ENCODE measurements at regions not wholly inside any gene's neighbourhood (a gene's known extent, or its start where the extent isn't known, plus 50 kb on each side); places are given as distances from the start of the nearest gene placed in this dataset.
"Not testable (repeated sequence)": the region's sequence is repeated elsewhere in the genome, so short reads cannot be mapped to it uniquely, and the experiment has no call there.

DNA sequence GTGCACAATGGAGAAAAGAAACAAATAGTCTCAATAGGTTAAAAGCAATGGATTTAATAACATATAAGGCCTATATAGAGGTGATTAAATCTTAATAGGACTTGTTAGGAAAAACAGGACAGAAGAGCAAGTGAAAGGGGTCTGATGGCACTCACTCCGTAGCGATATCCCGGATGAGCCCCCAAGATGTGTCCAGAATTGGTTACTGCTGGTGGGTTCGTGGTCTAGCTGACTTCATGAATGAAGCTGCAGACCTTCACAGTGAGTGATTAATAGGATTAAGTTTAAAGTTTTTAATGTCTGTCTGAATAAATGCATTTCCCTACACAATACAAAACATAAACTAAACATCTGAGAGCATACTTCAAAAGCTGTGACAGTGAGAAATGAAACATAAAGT lies 110.4 kb upstream of the FAM174A start:
- POLR2A ChIA-PET = no interaction called here
- no peak overlapping the region for H3K4me3 Mint-ChIP-seq
- no peaks in the 10 kb centered on the region for H3K4me1 Mint-ChIP-seq (ENCODE audit: low read depth)
- H3K27me3 Mint-ChIP-seq (ENCODE audit: low read depth) = no peaks in the 10 kb centered on the region
- CTCF ChIA-PET = no interaction called here
- DNase-seq (no peak), ATAC-seq (no peak)
- no peak overlapping the region for H3K27ac Mint-ChIP-seq
- H3K36me3 Mint-ChIP-seq (ENCODE audit: low read depth) = no peaks in the 10 kb centered on the region
- peaks cover 6% of the 10 kb centered on the region for H3K9me3 Mint-ChIP-seq (ENCODE audit: insufficient read depth)

DNA sequence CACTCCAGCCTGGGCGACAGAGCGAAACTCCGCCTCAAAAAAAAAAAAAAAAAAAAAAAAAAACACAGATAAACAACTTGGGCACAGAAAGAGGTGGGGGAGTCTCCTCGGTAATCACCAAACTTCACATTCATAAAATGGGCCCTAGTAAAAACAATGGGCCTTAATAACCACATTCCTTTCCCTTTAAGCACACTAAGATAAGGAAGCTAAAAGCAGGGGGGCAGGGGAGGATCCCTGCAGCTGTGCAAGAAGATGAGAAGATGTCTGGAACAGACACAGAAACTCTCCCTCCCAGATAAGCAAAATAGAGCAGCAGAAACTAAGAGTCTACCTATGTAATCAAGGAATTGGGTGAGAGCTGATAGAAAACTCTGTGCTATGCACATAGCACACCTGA lies 111.2 kb upstream of the FAM174A start:
- Mint-ChIP-seq H3K36me3 (ENCODE audit: low read depth) (no peaks in the 10 kb centered on the region), H3K27ac (no peak overlapping the region), H3K9me3 (ENCODE audit: insufficient read depth) (peaks cover 6% of the 10 kb centered on the region), H3K27me3 (ENCODE audit: low read depth) (no peaks in the 10 kb centered on the region), H3K4me1 (ENCODE audit: low read depth) (no peaks in the 10 kb centered on the region), H3K4me3 (no peak overlapping the region)
- DNase-seq (no peak), ATAC-seq (no peak)
- ChIA-PET CTCF (no interaction called here), POLR2A (no interaction called here)

DNA sequence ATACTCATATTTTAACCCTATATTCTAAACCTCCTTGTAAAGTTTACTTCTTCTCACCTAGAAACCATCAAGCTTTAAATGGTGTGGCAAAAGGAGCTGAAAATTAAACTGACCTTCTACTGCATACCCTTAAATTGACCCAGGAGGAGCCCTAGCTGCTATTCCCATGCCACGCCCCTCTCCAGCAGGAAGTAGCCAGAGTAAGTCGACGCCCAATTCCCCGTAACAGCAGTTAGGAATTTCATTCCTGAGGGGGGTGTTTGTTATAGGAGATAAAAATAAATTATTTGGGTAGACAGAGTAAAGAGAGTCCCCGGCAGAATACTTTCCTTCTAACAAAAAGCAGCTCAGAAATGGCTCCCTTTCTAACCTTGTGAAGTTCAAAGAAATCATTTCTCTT lies 111.8 kb upstream of the FAM174A start:
- no peak for DNase-seq
- Mint-ChIP-seq H3K4me3 (no peak overlapping the region), H3K27ac (no peak overlapping the region), H3K9me3 (ENCODE audit: insufficient read depth) (peaks cover 6% of the 10 kb centered on the region), H3K27me3 (ENCODE audit: low read depth) (no peaks in the 10 kb centered on the region), H3K36me3 (ENCODE audit: low read depth) (no peaks in the 10 kb centered on the region), H3K4me1 (ENCODE audit: low read depth) (no peaks in the 10 kb centered on the region)
- no peak for ATAC-seq
- ChIA-PET CTCF (no interaction called here), POLR2A (no interaction called here)

DNA sequence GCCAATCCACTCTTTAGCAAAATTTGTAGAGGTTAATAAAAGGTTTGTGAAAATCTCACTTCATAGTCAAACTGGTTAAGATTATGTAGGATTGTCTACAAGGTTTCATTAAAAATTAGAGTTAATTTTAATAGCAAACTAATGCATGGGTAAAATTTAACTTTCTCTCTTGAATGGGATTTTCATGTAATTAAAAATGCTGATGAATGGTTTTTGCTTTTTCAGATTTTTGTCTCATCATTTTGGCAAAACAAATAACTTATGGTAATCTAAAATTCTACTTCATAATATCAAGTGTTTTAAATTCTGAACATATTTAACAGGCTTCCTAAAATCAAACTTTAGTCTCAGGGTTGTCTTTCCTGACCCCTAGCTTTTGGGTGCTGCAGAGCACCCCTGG lies 113.8 kb upstream of the FAM174A start:
- ChIA-PET POLR2A (no interaction called here), CTCF (no interaction called here)
- no peaks in the 10 kb centered on the region for H3K27me3 Mint-ChIP-seq (ENCODE audit: low read depth)
- H3K36me3 Mint-ChIP-seq (ENCODE audit: low read depth) = no peaks in the 10 kb centered on the region
- DNase-seq (no peak), ATAC-seq (no peak)
- H3K9me3 Mint-ChIP-seq (ENCODE audit: insufficient read depth) = peaks cover 6% of the 10 kb centered on the region
- H3K4me3 Mint-ChIP-seq = no peak overlapping the region
- no peak overlapping the region for H3K27ac Mint-ChIP-seq
- no peaks in the 10 kb centered on the region for H3K4me1 Mint-ChIP-seq (ENCODE audit: low read depth)

DNA sequence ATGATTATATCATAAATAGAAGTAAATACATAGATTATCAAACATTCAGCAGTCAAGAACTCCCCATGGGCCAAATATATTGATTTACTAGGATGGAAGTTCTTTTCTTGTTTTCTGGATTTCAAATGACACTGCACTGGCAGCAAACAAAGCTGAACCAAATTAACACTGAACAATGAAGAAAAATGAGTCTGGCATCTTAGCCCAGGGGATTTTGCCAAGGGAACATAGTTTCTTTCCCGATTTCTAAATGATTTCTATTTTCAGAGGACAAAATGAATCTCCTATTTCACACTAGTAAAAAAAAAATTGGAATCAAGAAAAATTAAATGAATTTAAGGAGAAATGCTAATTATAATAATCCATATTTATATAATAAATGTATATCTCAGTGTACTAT lies 116.9 kb upstream of the FAM174A start:
- Mint-ChIP-seq H3K27ac (no peak overlapping the region), H3K4me3 (no peak overlapping the region), H3K4me1 (ENCODE audit: low read depth) (no peaks in the 10 kb centered on the region), H3K36me3 (ENCODE audit: low read depth) (no peaks in the 10 kb centered on the region), H3K9me3 (ENCODE audit: insufficient read depth) (no peaks in the 10 kb centered on the region), H3K27me3 (ENCODE audit: low read depth) (no peaks in the 10 kb centered on the region)
- no peak for DNase-seq
- no peak for ATAC-seq
- ChIA-PET POLR2A (no interaction called here), CTCF (no interaction called here)

DNA sequence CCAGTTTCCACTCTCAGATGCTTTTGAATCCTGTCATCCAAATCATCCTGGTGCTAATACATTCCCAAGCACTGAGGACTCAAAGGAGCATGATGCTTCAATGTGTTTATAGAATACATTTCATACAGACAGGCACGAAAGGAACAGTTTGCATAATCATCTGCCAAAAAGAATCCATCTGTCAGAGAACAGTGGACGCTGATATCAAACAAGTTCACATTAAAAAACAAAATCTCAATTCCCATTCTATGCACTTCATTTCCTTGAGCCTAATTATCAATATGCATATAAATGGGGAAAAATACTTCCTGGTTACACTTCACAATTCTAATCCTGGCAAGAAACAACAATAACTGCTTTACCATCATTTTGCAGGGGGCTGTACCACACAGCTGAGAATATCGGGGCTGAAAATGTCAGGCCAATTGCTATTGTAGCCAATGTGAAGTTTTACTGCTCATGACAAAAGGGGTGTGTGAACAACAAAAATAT lies 125.5 kb upstream of the FAM174A start:
- Mint-ChIP-seq H3K9me3 (ENCODE audit: insufficient read depth) (no peaks in the 10 kb centered on the region), H3K4me1 (ENCODE audit: low read depth) (no peaks in the 10 kb centered on the region), H3K27ac (no peak overlapping the region), H3K36me3 (ENCODE audit: low read depth) (no peaks in the 10 kb centered on the region), H3K27me3 (ENCODE audit: low read depth) (no peaks in the 10 kb centered on the region), H3K4me3 (no peak overlapping the region)
- POLR2A ChIA-PET = no interaction called here
- ATAC-seq (no peak), DNase-seq (no peak)
- CTCF ChIA-PET = no interaction called here

DNA sequence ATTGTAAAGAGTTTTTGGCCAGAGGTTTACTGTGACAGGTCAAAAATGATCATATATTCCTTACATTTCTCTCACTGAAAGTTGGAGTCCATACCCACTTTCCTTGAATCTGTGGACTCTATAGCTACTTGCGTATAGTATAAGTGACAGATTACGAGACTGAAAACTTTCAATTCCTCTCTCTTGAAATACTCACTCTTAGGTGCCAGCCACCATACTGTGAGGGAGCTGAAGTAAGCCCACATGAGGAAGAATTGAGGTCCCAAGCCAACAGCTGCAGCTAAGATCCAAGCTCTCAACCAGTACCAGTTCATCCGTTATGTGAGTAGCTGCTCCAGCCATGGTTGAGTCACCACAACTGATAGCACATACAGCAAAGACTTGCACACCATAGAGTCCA lies 128.1 kb upstream of the FAM174A start:
- Mint-ChIP-seq H3K4me1 (ENCODE audit: low read depth) (no peaks in the 10 kb centered on the region), H3K4me3 (no peak overlapping the region), H3K9me3 (ENCODE audit: insufficient read depth) (no peaks in the 10 kb centered on the region), H3K27ac (no peak overlapping the region), H3K36me3 (ENCODE audit: low read depth) (no peaks in the 10 kb centered on the region), H3K27me3 (ENCODE audit: low read depth) (no peaks in the 10 kb centered on the region)
- ChIA-PET CTCF (no interaction called here), POLR2A (no interaction called here)
- no peak for ATAC-seq
- DNase-seq = no peak

DNA sequence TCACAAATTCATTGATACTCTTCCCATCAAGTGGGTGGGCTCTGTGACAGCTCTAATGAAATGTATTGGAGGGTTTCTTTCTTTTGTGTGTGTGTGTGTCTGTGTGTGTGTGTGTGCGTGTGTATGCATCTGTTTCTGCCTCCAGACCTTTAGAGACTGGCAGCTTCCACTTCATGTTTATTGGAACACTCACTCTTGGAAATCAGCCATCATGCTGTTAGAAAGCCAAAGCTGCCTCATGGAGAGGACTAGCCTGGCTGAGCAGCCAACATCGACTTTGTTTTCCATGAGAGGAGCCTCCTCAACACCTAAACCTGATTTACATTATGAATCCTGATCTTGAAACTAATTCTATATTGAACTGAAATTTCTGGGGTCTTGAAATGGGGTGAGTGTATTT lies 128.5 kb upstream of the FAM174A start:
- Mint-ChIP-seq H3K4me3 (no peak overlapping the region), H3K27ac (no peak overlapping the region), H3K36me3 (ENCODE audit: low read depth) (no peaks in the 10 kb centered on the region), H3K9me3 (ENCODE audit: insufficient read depth) (no peaks in the 10 kb centered on the region), H3K4me1 (ENCODE audit: low read depth) (no peaks in the 10 kb centered on the region), H3K27me3 (ENCODE audit: low read depth) (no peaks in the 10 kb centered on the region)
- CTCF ChIA-PET = no interaction called here
- no peak for ATAC-seq
- no peak for DNase-seq
- POLR2A ChIA-PET = no interaction called here

DNA sequence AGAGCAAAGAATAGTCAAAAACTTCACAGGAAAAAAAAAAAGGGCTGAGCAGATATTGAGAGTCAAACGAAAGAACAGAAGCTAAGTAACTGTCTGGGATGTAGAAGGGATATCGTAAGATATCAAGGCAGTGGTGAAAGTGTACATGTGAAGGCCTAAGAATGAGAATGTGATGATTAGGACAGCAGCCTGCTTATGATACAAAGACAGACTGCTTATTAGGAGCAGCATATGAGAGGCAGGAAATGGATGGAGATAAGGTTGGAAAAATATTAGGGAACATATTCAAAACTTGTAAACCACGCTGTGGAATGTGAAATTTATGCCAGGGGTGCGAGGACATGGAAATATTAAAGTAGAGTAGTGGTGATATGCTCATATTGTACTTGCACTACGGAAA lies 133.1 kb upstream of the FAM174A start:
- Mint-ChIP-seq H3K9me3 (ENCODE audit: insufficient read depth) (no peaks in the 10 kb centered on the region), H3K4me3 (no peak overlapping the region), H3K4me1 (ENCODE audit: low read depth) (no peaks in the 10 kb centered on the region), H3K27ac (no peak overlapping the region), H3K36me3 (ENCODE audit: low read depth) (no peaks in the 10 kb centered on the region), H3K27me3 (ENCODE audit: low read depth) (no peaks in the 10 kb centered on the region)
- no peak for DNase-seq
- ChIA-PET POLR2A (no interaction called here), CTCF (no interaction called here)
- no peak for ATAC-seq

DNA sequence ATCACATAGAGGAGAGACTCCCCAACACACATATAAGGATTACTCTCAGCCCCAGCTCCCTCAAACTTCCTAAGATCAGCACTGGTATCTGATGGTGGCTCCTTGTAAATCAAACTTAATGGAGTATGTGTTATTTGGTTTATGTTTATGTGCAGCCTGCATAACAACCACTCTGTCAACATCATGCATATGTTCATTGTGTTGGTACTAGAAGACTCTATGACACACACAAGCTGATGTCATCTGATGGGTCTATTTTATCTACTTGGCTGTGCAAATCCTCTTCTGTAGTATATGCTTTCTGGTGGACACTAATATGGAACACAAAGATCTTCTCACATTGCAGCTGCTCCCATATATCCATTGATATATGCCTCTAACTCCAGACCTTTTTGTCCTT lies 134.0 kb upstream of the FAM174A start:
- ChIA-PET CTCF (no interaction called here), POLR2A (no interaction called here)
- no peaks in the 10 kb centered on the region for H3K27me3 Mint-ChIP-seq (ENCODE audit: low read depth)
- H3K27ac Mint-ChIP-seq = no peak overlapping the region
- H3K36me3 Mint-ChIP-seq (ENCODE audit: low read depth) = no peaks in the 10 kb centered on the region
- DNase-seq (no peak), ATAC-seq (no peak)
- no peaks in the 10 kb centered on the region for H3K4me1 Mint-ChIP-seq (ENCODE audit: low read depth)
- H3K4me3 Mint-ChIP-seq = no peak overlapping the region
- no peaks in the 10 kb centered on the region for H3K9me3 Mint-ChIP-seq (ENCODE audit: insufficient read depth)

DNA sequence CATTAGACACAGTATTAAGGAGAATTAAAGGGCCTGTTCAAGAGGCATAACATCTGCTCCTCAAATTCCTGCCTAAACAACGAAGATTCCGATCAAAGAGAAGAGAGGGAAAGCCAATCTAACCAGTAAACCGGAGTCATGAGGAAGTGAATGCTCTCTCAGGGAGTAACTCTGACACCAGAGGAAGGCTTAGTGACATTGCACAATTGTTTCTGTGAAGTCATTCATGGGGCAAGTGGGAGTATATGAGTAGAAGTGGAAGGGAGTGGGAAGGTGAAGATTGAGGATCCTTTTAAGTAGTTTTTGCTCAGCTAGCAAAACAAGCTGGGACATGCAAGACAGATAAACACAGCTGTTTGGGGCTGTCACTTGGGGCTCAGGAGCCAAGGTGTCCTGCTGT lies 136.4 kb upstream of the FAM174A start:
- H3K4me3 Mint-ChIP-seq; CTCF ChIA-PET; H3K27ac Mint-ChIP-seq; DNase-seq; ATAC-seq; H3K9me3 Mint-ChIP-seq (ENCODE audit: insufficient read depth); H3K27me3 Mint-ChIP-seq (ENCODE audit: low read depth); H3K4me1 Mint-ChIP-seq (ENCODE audit: low read depth); POLR2A ChIA-PET; H3K36me3 Mint-ChIP-seq (ENCODE audit: low read depth): not testable (repeated sequence)

DNA sequence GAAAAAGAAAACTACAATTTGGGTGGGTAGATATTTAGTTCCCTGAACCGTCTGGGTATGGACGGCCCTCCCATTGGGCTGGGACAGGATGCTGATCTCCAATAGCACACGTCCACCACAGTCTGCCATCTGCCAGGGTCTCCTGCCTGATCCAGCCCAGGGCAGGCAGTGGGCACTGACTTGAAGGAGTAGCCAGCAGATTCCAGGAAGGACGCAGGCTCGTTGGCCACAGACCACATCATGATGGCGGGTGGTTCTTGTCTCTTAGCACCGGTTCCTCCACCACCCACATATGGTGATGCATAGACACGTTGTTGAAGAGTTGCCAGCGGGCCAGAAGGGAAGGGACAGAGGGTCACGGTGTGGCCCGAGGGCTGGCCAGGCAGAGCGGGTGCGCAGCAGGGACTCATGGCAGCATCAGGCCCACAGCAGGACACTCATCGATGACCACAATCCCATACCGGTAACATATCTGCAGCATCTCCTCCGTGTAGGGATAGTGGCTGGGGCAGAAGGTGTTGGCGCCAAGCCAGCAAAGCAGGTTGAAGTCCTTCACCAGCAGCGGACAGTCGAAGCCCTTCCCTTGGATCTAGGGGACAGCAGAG lies 155.8 kb upstream of the FAM174A start:
- H3K27me3 Mint-ChIP-seq (ENCODE audit: low read depth); DNase-seq; H3K9me3 Mint-ChIP-seq (ENCODE audit: insufficient read depth); H3K27ac Mint-ChIP-seq; H3K36me3 Mint-ChIP-seq (ENCODE audit: low read depth); ATAC-seq; H3K4me3 Mint-ChIP-seq; H3K4me1 Mint-ChIP-seq (ENCODE audit: low read depth); POLR2A ChIA-PET; CTCF ChIA-PET: not testable (repeated sequence)

DNA sequence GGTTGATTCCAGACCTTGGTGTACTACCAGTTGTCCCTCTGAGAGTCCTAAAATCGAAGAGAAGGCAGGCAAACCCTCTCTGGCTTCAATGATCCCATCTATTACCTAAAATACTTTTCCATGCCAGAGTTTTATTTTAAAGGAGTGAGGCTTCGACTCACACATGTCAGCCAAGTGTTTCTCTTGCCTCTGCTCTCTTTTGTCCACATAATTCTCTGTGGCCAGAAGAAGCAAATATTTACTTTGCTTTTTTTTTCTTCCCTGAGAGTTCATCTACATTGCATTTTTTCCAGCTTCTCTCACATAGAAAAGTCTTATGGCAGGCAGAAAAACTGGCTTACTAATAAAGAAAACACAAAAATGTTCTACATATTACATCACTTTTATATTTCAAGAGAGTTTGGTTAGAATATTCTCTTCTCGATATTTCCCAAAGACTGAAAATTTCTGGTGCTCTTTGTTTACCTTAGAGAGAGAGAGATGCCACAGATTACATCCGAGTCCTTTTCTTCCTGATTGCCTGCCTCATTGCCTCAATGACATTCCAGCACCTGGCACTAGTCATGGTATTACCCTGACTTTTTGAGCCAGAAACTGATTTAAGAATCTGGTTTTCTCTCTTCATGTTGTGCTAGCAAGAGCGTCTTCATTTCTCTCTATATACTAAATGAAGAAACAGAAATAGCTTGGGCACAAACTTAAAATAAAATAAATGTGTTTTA lies 170.3 kb upstream of the FAM174A start:
- H3K27me3 Mint-ChIP-seq (ENCODE audit: low read depth); H3K4me1 Mint-ChIP-seq (ENCODE audit: low read depth); CTCF ChIA-PET; H3K4me3 Mint-ChIP-seq; H3K27ac Mint-ChIP-seq; POLR2A ChIA-PET; H3K36me3 Mint-ChIP-seq (ENCODE audit: low read depth); H3K9me3 Mint-ChIP-seq (ENCODE audit: insufficient read depth); ATAC-seq; DNase-seq: not testable (repeated sequence)

Data from activated CD8-positive, alpha-beta T cell treated with anti-CD3 and anti-CD28 coated beads, Interleukin-2, amount 10 ng/mL, durations not matched to agents 7 days and 5 days (primary cell).